GM04504 (cell line): ENCODE measurements at regions not wholly inside any gene's neighbourhood (a gene's known extent, or its start where the extent isn't known, plus 50 kb on each side); places are given as distances from the start of the nearest gene placed in this dataset.

Experiments
- DNase-seq: peaks from one replicate; pipeline ENCODE4 v3.0.0-alpha.2; 2012; ENCODE audit warnings: low read depth

- DNase-seq = no peak
Measured at GRCh38 chr2:172364261-172364660, 63.1 kb upstream of the ITGA6 start.

DNA sequence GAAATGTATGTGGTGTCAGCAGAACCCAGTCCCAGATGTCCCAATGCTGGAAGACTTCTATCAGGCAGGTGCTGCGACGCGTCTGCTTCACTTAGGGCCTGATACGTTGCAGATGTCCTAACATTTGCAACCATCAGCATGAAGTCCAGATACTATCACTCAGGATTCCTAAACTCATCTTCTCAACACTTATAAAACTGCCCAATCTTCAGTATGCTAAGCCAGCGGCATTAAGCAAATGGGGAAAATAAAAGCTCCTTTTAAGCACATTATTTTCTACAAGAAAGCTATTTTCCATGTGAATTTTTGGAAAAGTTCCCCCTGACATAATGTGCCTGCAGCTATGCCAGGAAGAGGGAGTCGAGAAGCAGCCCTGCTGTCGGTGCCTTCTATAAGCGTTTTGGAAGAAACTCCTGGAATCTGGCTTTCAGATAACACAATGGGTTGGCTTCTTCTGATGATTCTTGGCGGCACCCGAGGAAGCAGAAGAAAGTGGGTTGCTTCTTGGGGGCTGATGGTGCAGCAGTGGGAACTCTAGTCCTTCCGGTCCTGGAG lies 60.7 kb upstream of the ITGA6 start:
- DNase-seq = no peak

GRCh38 chr2:172370821-172371455 lies 56.4 kb upstream of the ITGA6 start:
- DNase-seq = no peak

DNA sequence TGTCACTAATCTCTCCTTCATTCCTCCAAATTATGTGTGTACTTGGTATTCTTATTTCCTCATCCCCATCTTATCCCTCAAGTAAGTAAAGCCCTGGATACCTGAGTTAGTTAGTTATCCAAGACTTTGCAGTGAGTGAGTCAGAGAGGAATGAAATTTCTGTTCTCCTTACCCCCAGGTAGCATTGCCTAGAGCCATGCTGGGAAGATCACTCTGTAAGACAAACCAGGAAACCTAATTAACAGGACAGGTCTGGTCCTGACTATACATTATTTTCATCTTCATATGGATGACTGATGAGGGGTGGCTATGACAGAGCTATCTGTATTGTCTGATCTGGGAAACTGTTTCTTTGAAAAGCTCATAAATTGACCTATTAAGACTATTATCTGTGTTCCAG lies 55.0 kb upstream of the ITGA6 start:
- no peak for DNase-seq

DNA sequence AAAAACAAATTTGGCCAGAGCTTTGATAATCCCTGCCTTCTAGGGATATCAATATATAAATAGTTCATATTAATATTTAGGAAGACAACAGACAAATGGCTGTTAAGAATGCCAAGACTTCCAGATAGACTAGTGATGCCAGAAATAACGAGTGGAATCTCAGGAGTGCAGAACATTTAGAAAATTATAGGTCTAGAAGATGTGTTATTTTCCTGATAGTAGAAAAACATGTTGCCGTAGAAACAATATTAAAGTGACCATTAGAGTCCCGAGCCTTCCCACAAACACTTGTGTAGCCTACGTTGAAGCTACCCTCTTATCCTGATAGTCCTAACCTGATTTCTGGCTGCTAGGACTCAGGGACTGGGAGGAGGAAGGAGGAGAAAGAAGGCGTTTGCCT lies 54.3 kb upstream of the ITGA6 start:
- no peak for DNase-seq

DNA sequence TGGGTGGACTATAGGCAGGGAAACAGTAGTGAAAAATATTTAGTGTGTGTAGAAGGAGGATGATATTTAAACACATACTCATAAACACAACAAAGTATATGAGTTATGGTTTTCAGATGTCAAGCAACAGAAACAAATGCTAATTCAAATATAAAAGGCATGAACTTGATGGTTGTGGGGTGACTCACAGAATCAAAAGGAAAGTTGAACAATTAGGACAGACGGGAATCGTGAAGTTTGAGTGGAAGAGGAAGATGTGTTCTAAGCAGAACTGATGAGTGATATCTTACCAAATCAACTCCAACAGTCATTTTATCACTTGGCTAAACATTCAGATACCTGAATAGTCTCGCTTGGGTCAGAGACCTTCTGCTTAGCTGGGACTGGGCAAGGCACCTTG lies 53.6 kb upstream of the ITGA6 start:
- peak; percentile 61 for DNase-seq

- no peak for DNase-seq
Measured at GRCh38 chr2:172374318-172375240, 52.8 kb upstream of the ITGA6 start.

DNA sequence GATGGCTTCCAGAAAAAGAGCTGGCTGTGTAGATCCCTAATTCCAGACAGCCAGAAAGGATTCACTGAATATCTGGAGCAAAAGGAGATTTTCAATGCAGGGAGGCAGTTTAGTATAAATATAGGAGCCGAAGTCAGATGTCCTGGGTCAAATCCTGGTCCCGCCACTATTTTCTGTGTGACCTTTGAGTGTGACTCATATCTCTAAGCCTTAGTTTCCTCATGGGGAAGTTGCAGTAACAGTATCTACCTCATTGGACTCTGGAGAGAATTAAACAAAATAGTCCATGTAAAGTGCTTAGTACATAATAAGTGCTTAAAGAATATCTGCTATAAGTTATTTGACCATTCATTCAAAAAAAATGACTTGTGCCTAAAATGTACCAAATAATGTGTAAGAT lies 52.1 kb upstream of the ITGA6 start:
- no peak for DNase-seq

GRCh38 chr2:172376016-172376415 lies 51.4 kb upstream of the ITGA6 start:
- DNase-seq = no peak

GRCh38 chr2:172376505-172377125 lies 50.8 kb upstream of the ITGA6 start:
- no peak for DNase-seq

DNA sequence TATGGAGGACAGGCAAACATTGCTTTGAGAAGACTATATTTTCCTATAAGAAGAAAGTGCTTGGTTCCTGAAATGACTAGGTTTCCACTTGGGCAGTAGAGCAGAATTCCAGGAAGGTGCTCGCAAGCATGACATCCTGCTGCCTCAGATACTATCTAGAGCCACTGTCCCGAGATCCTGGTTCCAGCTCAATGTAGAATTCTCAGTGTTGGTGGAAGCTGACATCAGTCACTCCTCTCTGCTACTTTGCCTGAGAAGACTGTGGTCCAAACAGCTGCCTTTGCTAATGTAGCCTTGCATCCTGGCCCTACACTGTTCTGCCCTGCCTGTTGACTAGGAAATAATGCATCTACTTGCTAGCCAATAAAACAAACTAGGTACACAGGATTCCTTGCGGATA lies 50.0 kb upstream of the ITGA6 start:
- DNase-seq = no peak
